Activated naive CD4-positive, alpha-beta T cell treated with anti-CD3 and anti-CD28 coated beads, Interleukin-2, amount 50 U/mL, for 24 hours (primary cell): ENCODE measurements at regions not wholly inside any gene's neighbourhood (a gene's known extent, or its start where the extent isn't known, plus 50 kb on each side); places are given as distances from the start of the nearest gene placed in this dataset.
"Not testable (repeated sequence)": the region's sequence is repeated elsewhere in the genome, so short reads cannot be mapped to it uniquely, and the experiment has no call there.

Experiments
- H3K27ac Mint-ChIP-seq: one replicate; pipeline ENCODE4 v1.8.0; 2021; ENCODE audit warnings: mild to moderate bottlenecking, mixed read lengths
- H3K27me3 Mint-ChIP-seq: one replicate; pipeline ENCODE4 v1.8.0; 2021; ENCODE audit warnings: mixed read lengths
- H3K36me3 Mint-ChIP-seq: one replicate; pipeline ENCODE4 v1.8.0; 2021; ENCODE audit warnings: mixed read lengths
- H3K4me1 Mint-ChIP-seq: one replicate; pipeline ENCODE4 v1.8.0; 2021; ENCODE audit warnings: mixed read lengths
- H3K4me3 Mint-ChIP-seq: one replicate; pipeline ENCODE4 v1.8.0; 2021; ENCODE audit warnings: mild to moderate bottlenecking, mixed read lengths
- H3K9me3 Mint-ChIP-seq: one replicate; pipeline ENCODE4 v1.8.0; 2021; ENCODE audit warnings: mixed read lengths

GRCh38 chr21:23811805-23812204 is 1795.5 kb downstream of the MRPL39 start:
- Mint-ChIP-seq H3K4me1 (no peaks in the 10 kb centered on the region), H3K9me3 (no peaks in the 10 kb centered on the region), H3K27me3 (no peaks in the 10 kb centered on the region), H3K36me3 (no peaks in the 10 kb centered on the region), H3K4me3 (no peak overlapping the region), H3K27ac (no peak overlapping the region)

DNA sequence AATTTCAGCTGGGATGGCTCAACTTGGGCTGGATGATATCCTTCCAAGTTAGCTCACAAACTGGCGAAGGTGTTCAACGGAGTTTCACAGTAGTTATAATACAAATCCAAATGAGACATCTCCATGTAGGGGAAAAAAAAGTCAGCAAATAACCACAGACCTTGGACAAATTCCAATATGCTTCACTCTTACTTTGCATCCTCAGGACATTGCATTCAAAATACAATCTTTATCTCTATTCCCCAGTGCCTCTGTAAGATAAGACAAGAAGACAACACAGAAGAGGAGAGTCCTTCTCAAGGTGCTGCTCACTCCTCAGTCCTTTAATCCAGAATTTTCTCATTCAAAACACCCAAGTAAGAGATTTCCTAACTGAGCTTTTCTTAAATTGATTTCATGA is 1797.7 kb downstream of the MRPL39 start:
- no peaks in the 10 kb centered on the region for H3K36me3 Mint-ChIP-seq
- no peak overlapping the region for H3K4me3 Mint-ChIP-seq
- no peak overlapping the region for H3K27ac Mint-ChIP-seq
- H3K9me3 Mint-ChIP-seq, result no peaks in the 10 kb centered on the region
- no peaks in the 10 kb centered on the region for H3K4me1 Mint-ChIP-seq
- no peaks in the 10 kb centered on the region for H3K27me3 Mint-ChIP-seq

- H3K27me3 Mint-ChIP-seq, H3K27ac Mint-ChIP-seq, H3K36me3 Mint-ChIP-seq: not testable (repeated sequence)
Observed at GRCh38 chr21:23806966-23807548, 1800.2 kb downstream of the MRPL39 start.

GRCh38 chr21:23804866-23805265 is 1802.4 kb downstream of the MRPL39 start:
- Mint-ChIP-seq H3K4me3 (no peak overlapping the region), H3K27ac (no peak overlapping the region), H3K4me1 (no peaks in the 10 kb centered on the region), H3K36me3 (no peaks in the 10 kb centered on the region), H3K9me3 (no peaks in the 10 kb centered on the region), H3K27me3 (no peaks in the 10 kb centered on the region)

More at GRCh38 chr21:23806966-23807548, 1800.2 kb downstream of the MRPL39 start:
- H3K9me3 Mint-ChIP-seq, H3K4me1 Mint-ChIP-seq, H3K4me3 Mint-ChIP-seq: not testable (repeated sequence)

DNA sequence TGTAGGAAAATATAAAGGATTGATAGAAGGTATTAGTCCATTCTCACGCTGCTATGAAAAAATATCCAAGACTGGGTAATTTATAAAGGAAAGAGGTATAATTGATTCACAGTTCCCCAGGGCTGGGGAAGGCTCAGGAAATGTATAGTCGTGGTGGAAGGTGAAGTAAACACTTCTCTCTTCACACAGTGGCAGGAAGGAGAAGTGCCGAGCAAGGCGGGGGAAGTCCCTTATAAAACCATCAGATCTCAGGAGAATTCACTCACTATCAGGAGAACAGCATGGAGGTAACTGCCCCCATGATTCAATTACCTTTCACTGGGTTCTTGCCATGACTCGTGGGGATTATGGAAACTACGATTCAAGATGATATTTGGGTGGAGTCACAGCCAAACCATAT is 1806.0 kb downstream of the MRPL39 start:
- Mint-ChIP-seq H3K27ac (no peak overlapping the region), H3K9me3 (no peaks in the 10 kb centered on the region), H3K4me3 (no peak overlapping the region), H3K36me3 (no peaks in the 10 kb centered on the region), H3K27me3 (no peaks in the 10 kb centered on the region), H3K4me1 (no peaks in the 10 kb centered on the region)

- Mint-ChIP-seq H3K9me3 (no peaks in the 10 kb centered on the region), H3K27ac (no peak overlapping the region), H3K27me3 (no peaks in the 10 kb centered on the region), H3K4me1 (no peaks in the 10 kb centered on the region), H3K36me3 (no peaks in the 10 kb centered on the region), H3K4me3 (no peak overlapping the region)
Observed at GRCh38 chr21:23799376-23799775, 1807.9 kb downstream of the MRPL39 start.

DNA sequence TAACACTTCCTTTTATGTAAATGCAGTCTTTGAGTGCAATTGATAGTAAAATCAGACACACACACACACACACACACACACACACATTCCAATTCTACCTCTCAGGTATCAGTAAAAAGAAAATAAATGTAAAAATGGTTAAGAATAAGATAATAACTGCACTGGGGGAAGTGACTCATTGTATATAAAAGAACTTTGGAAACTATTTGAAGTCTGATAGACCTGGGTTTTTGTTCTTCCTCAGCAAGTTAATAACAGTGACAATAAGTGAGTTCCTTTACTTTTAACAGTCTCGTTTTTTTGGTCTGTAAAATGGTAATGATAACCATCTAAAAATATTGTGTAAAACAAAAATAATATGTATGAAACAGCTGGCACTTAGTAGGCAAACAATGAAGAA is 1815.0 kb downstream of the MRPL39 start:
- no peak overlapping the region for H3K4me3 Mint-ChIP-seq
- H3K9me3 Mint-ChIP-seq, result peaks cover 5% of the 10 kb centered on the region
- no peaks in the 10 kb centered on the region for H3K27me3 Mint-ChIP-seq
- H3K4me1 Mint-ChIP-seq, result no peaks in the 10 kb centered on the region
- no peaks in the 10 kb centered on the region for H3K36me3 Mint-ChIP-seq
- no peak overlapping the region for H3K27ac Mint-ChIP-seq

DNA sequence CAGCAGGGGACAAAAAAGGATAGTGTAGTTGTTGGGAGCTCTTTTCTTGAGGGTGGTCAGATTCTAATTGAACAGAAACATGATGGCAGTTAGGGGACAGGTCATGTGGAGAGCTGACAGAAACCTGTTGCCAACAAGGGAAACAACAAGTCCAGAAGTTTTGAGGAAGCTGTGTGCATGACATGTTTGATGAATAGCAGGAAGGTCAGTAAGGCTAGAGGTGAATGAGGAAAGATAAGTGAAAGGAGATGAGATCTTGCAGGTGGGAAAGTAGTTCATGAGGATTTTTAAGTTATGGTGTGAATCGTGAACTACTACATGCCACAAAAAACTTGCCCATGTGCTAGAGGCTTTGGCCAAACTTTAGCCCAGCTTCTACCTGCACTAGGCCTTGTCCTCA is 1817.4 kb downstream of the MRPL39 start:
- H3K27ac Mint-ChIP-seq, result no peak overlapping the region
- H3K27me3 Mint-ChIP-seq, result no peaks in the 10 kb centered on the region
- no peaks in the 10 kb centered on the region for H3K36me3 Mint-ChIP-seq
- no peak overlapping the region for H3K4me3 Mint-ChIP-seq
- H3K4me1 Mint-ChIP-seq, result no peaks in the 10 kb centered on the region
- H3K9me3 Mint-ChIP-seq, result peaks cover 5% of the 10 kb centered on the region

- H3K27me3 Mint-ChIP-seq, result no peaks in the 10 kb centered on the region
Observed at GRCh38 chr21:23780326-23780725, 1827.0 kb downstream of the MRPL39 start.

DNA sequence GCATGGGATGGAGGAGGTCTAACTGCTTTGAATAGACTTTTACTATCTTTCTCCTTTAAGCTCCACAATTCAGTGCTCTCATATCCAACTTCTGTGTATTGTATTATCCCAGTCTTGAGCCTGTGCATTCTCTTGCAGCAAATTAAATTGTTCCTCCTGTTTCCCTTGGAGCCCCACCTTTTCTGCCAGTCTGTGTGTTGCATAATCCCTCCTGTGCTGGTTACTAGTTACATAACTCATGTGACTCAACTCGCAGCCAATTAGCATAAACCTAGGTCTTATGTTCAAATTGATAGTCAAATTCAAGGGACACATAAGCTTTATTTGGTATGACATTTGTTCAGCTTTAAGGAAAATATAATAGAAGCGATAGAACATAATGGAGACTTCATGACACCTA is 1863.5 kb downstream of the MRPL39 start:
- Mint-ChIP-seq H3K36me3 (no peaks in the 10 kb centered on the region), H3K9me3 (peaks cover 4% of the 10 kb centered on the region), H3K4me1 (no peaks in the 10 kb centered on the region), H3K4me3 (no peak overlapping the region), H3K27ac (no peak overlapping the region), H3K27me3 (no peaks in the 10 kb centered on the region)

More at GRCh38 chr21:23780326-23780725, 1827.0 kb downstream of the MRPL39 start:
- Mint-ChIP-seq H3K4me3 (no peak overlapping the region), H3K4me1 (no peaks in the 10 kb centered on the region), H3K9me3 (no peaks in the 10 kb centered on the region), H3K36me3 (no peaks in the 10 kb centered on the region), H3K27ac (no peak overlapping the region)

DNA sequence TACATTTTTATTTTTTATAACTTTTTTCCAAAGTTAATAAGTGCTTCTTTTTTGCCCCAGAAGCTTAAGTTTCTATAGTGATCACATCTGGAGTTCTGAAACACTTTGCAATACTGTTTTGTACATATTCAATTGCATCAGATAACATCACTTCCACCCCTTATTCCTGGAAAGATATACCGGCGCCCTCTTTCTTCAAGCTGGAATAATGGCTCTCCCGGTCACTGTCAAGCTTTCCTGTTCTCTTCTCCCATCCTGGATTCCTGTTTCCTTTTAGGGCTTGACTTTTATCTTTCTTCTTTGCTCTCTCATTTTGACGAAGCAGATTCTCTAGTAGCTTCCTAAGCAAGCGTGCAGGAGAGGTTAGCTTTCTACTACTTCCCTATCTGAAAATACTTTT is 1866.8 kb downstream of the MRPL39 start:
- no peaks in the 10 kb centered on the region for H3K27me3 Mint-ChIP-seq
- H3K4me1 Mint-ChIP-seq, result no peaks in the 10 kb centered on the region
- no peak overlapping the region for H3K27ac Mint-ChIP-seq
- H3K36me3 Mint-ChIP-seq, result no peaks in the 10 kb centered on the region
- no peaks in the 10 kb centered on the region for H3K9me3 Mint-ChIP-seq
- no peak overlapping the region for H3K4me3 Mint-ChIP-seq

DNA sequence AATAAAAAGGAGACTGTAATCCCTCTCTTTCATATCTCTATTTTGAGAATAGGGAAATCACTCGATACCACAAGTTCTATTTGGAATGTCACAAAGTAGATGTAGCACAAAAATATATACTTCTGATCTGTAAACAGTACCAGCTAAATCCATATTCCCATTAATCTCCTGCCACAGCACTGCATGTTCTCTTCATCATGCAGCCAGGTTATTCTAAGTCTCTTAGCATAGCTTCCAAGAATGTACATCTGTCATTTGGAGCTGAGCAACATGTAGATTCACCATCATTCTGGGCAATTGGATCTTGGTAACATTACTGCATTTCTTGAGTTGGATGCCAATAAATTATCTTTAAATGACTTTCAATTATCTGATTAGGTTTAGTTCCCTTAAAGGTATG is 1874.5 kb downstream of the MRPL39 start:
- no peaks in the 10 kb centered on the region for H3K9me3 Mint-ChIP-seq
- no peaks in the 10 kb centered on the region for H3K36me3 Mint-ChIP-seq
- H3K27ac Mint-ChIP-seq, result no peak overlapping the region
- no peaks in the 10 kb centered on the region for H3K4me1 Mint-ChIP-seq
- H3K27me3 Mint-ChIP-seq, result peaks cover 2% of the 10 kb centered on the region
- no peak overlapping the region for H3K4me3 Mint-ChIP-seq

DNA sequence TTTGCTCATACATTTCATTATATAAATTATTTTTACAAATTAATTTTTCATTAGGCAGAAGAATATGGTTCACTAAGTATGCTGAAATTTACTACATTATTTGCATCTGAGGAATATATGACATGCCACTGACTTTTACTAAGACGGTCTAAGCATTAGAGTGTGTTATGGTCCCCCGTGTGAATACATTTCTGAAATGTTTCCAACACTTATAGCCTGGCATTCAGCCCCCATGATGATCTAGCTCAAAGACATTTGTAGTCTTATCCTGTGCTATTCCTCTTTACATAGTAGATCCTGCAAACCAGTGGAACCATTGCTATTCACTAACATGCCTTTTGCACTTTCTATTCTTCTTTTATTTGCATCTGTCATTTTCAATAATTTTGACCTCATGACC is 1878.0 kb downstream of the MRPL39 start:
- Mint-ChIP-seq H3K4me3 (no peak overlapping the region), H3K27ac (no peak overlapping the region), H3K9me3 (no peaks in the 10 kb centered on the region), H3K36me3 (no peaks in the 10 kb centered on the region), H3K27me3 (peaks cover 2% of the 10 kb centered on the region), H3K4me1 (no peaks in the 10 kb centered on the region)

DNA sequence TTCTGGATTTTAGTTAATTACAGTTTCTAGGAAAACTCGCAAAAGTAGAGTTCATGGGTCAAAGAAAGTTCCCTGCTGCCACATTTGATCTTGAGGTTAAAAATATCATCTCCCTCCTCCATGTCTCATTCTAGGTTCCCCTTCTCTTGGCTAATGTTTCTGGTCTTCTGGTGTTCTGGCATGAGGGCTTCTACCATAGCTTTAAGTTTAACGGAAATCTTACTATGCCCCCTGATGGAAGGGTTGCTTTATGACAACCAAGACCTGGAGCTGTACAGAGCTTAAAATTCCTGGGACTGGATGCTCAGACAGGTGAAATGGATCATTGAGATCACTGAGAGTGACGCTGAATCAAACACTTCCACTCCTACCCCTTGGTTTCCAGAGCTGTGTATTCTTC is 1881.7 kb downstream of the MRPL39 start:
- Mint-ChIP-seq H3K9me3 (no peaks in the 10 kb centered on the region), H3K4me1 (no peaks in the 10 kb centered on the region), H3K36me3 (no peaks in the 10 kb centered on the region), H3K27me3 (no peaks in the 10 kb centered on the region), H3K4me3 (no peak overlapping the region), H3K27ac (no peak overlapping the region)

DNA sequence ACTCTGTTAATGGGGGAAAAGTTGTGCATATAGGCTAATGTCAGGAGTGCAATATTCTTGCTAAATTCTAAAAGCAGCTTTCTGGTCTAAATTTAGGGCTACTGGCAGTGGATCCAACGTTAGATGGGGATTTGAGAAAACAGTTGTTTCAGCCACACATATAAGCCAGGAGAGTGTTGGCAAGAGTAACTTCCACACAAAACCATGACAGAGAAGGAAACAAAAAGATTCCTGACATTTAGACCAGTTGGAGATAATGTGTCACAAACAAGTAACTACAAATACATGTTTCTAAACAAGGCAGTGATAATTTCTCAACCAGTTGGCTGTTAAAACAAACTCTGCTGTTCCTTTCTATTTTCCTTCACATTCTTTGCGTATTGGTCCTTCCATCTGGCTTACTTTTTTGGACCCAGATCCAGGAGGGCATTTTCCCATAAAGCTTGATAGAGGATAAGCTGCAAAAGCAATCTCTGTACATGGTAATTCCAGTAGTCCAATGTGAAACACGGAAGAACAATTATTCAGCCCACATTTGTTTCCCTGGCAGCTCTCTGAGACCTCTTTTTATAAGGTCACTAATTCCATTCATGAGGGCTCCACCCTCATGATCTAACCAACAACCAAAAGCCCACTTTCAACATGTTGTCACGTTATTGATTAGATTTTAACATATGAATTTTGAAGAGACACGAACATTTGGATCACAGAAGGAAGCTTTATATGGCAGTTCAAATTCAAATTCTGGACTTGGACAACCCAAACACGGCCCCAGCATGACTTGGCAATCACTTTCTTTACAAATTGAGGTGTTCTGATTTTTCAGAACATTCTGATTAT is 1888.6 kb downstream of the MRPL39 start:
- H3K27ac Mint-ChIP-seq, result no peak overlapping the region
- no peak overlapping the region for H3K4me3 Mint-ChIP-seq
- no peaks in the 10 kb centered on the region for H3K27me3 Mint-ChIP-seq
- H3K4me1 Mint-ChIP-seq, result no peaks in the 10 kb centered on the region
- H3K36me3 Mint-ChIP-seq, result no peaks in the 10 kb centered on the region
- no peaks in the 10 kb centered on the region for H3K9me3 Mint-ChIP-seq

DNA sequence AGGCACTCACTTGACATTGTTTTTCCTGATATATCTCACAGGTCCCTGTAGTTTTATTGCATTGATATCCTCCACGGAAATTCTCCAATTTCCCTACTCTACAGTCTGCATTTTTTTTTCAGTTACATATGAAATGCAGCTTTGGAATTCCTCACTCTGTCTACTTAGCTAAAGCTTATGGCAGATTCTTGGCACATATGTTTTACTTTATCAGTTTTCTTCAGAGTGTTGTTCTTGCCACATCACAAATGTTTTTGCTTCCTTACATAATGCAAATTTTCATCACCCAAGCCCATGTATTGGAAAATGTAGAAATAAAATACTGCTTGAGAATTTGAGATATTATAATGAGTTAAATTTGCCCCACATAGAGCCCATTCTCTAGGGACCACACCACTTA is 1895.1 kb downstream of the MRPL39 start:
- H3K9me3 Mint-ChIP-seq, result no peaks in the 10 kb centered on the region
- H3K27me3 Mint-ChIP-seq, result no peaks in the 10 kb centered on the region
- no peaks in the 10 kb centered on the region for H3K36me3 Mint-ChIP-seq

DNA sequence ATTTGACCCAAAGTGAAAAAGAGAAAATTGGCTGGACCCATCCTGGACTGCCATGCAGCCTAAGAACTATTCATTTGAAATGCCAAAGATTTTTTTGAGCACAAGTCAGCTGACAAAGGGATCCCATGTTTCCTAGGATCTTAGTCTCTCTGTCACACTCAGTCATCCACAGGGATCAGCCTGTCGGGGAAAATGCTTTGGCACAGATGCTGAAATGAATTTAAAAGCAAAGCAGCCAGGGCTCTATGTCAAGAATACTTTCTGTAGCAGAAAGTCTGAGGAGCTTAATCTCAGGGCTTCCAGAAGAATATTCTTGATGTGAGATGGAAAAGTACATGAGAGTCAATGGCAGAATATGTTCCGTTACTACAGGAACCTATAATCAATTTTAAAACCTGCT is 1900.8 kb downstream of the MRPL39 start:
- no peaks in the 10 kb centered on the region for H3K4me1 Mint-ChIP-seq
- no peak overlapping the region for H3K27ac Mint-ChIP-seq
- no peaks in the 10 kb centered on the region for H3K36me3 Mint-ChIP-seq

More for the DNA sequence above, 1895.1 kb downstream of the MRPL39 start:
- H3K27ac Mint-ChIP-seq, result no peak overlapping the region
- H3K4me1 Mint-ChIP-seq, result no peaks in the 10 kb centered on the region
- H3K4me3 Mint-ChIP-seq, result no peak overlapping the region

More for the DNA sequence above, 1900.8 kb downstream of the MRPL39 start:
- H3K9me3 Mint-ChIP-seq, result peaks cover 6% of the 10 kb centered on the region
- no peaks in the 10 kb centered on the region for H3K27me3 Mint-ChIP-seq
- H3K4me3 Mint-ChIP-seq, result no peak overlapping the region
